Muscle layer of colon (tissue), 2 donors: ENCODE measurements at regions not wholly inside any gene's neighbourhood (a gene's known extent, or its start where the extent isn't known, plus 50 kb on each side); places are given as distances from the start of the nearest gene placed in this dataset.

Experiments used
- H3K27ac ChIP-seq: one replicate; pipeline ENCODE4 v1.7.0; 2013; ENCODE audit warnings: low read depth, mild to moderate bottlenecking, low read length, moderate library complexity
- H3K27me3 ChIP-seq, 2 donors: one replicate each; pipeline ENCODE4 v1.7.0; 2013; ENCODE audit warnings: low read length in 2 of 2, mild to moderate bottlenecking in 2 of 2; ENCODE audit not compliant: insufficient read depth in 2 of 2, control insufficient read depth in 1 of 2
- H3K36me3 ChIP-seq: one replicate; pipeline ENCODE4 v1.7.0; 2013; ENCODE audit warnings: mild to moderate bottlenecking, low read length; ENCODE audit not compliant: insufficient read depth
- H3K4me1 ChIP-seq: one replicate; pipeline ENCODE4 v1.7.0; 2013; ENCODE audit warnings: mild to moderate bottlenecking, low read length; ENCODE audit not compliant: insufficient read depth
- H3K4me3 ChIP-seq, 2 donors: one replicate each; pipeline ENCODE4 v1.7.0; 2013; ENCODE audit warnings: low read length in 2 of 2, low read depth in 1 of 2, mild to moderate bottlenecking in 1 of 2, moderate library complexity in 1 of 2
- H3K9ac ChIP-seq: one replicate; pipeline ENCODE4 v1.7.0; 2013; ENCODE audit warnings: low read length
- H3K9me3 ChIP-seq: one replicate; pipeline ENCODE4 v1.7.0; 2013; ENCODE audit warnings: mild to moderate bottlenecking, low read length
- donor health status: abdominal sarcoma.
- donor health status: Adenocarcinoma of cecum.

GRCh38 chr5:57753446-57753845 lies 270.8 kb upstream of the ACTBL2 start:
- Histone ChIP-seq H3K9me3 (no peaks in the 10 kb centered on the region), H3K4me3 (no peak overlapping the region), H3K27ac (no peak overlapping the region), H3K36me3 (no peaks in the 10 kb centered on the region), H3K4me1 (no peaks in the 10 kb centered on the region), H3K27me3 (no peaks in the 10 kb centered on the region), H3K9ac (no peak overlapping the region)

GRCh38 chr5:57751710-57752109 lies 269.1 kb upstream of the ACTBL2 start:
- Histone ChIP-seq H3K4me3 (no peak overlapping the region), H3K36me3 (no peaks in the 10 kb centered on the region), H3K9me3 (no peaks in the 10 kb centered on the region), H3K27me3 (no peaks in the 10 kb centered on the region), H3K9ac (no peak overlapping the region), H3K4me1 (no peaks in the 10 kb centered on the region), H3K27ac (no peak overlapping the region)

GRCh38 chr5:57750891-57751290 lies 268.3 kb upstream of the ACTBL2 start:
- Histone ChIP-seq H3K4me1 (no peaks in the 10 kb centered on the region), H3K4me3 (no peak overlapping the region), H3K27me3 (no peaks in the 10 kb centered on the region), H3K9me3 (no peaks in the 10 kb centered on the region), H3K9ac (no peak overlapping the region), H3K27ac (no peak overlapping the region), H3K36me3 (no peaks in the 10 kb centered on the region)

DNA sequence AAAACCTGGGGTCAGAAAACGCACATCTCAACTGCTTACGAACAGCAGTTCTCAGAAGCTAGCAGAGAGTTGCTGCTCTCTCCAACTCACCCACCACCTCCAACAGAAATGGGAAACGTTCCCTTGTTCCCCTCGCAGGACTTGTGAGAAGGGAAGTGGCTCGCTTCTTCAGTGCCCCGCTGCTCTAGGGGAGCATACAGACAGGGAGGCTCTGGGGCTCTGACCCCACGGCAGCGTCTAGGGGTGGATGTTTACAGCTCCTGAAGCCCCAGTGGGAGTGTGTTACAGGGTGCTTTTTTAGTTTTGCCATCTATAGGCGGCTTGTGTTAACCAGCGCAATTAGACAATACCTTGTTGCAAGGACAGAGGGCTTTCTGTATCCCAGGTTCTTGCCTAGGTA lies 267.7 kb upstream of the ACTBL2 start:
- Histone ChIP-seq H3K27ac (no peak overlapping the region), H3K36me3 (no peaks in the 10 kb centered on the region)

DNA sequence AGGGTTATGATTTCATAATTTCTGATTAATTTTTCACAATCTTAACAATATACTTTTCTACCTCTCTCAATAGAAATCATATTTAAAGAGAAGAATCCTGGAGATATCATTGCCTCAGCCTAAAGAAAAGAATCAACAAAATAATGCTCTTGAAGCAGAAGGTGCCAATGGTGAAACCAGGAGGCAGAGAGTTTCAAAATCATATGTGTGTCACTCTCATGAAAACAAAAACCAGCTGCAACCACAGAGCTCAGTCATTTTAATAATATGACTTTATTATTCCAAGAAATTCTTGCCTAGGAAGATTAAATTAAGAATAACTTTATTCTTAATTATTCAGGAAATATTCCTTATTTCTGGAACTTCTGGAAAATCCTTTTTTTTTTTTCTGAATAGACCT lies 266.8 kb upstream of the ACTBL2 start:
- Histone ChIP-seq H3K9ac (no peak overlapping the region), H3K4me1 (no peaks in the 10 kb centered on the region), H3K4me3 (no peak overlapping the region), H3K27ac (no peak overlapping the region), H3K27me3 (no peaks in the 10 kb centered on the region), H3K9me3 (no peaks in the 10 kb centered on the region), H3K36me3 (no peaks in the 10 kb centered on the region)

More for the DNA sequence above, 267.7 kb upstream of the ACTBL2 start:
- no peaks in the 10 kb centered on the region for H3K9me3 ChIP-seq
- no peak overlapping the region for H3K9ac ChIP-seq
- H3K27me3 ChIP-seq, result no peaks in the 10 kb centered on the region
- H3K4me1 ChIP-seq, result no peaks in the 10 kb centered on the region
- no peak overlapping the region for H3K4me3 ChIP-seq

GRCh38 chr5:57745700-57746651 lies 263.4 kb upstream of the ACTBL2 start:
- no peak overlapping the region for H3K4me3 ChIP-seq
- no peaks in the 10 kb centered on the region for H3K27me3 ChIP-seq
- H3K9ac ChIP-seq, result no peak overlapping the region
- H3K4me1 ChIP-seq, result no peaks in the 10 kb centered on the region
- no peaks in the 10 kb centered on the region for H3K36me3 ChIP-seq
- no peak overlapping the region for H3K27ac ChIP-seq
- no peaks in the 10 kb centered on the region for H3K9me3 ChIP-seq

GRCh38 chr5:57745029-57745428 lies 262.4 kb upstream of the ACTBL2 start:
- no peaks in the 10 kb centered on the region for H3K27me3 ChIP-seq
- no peak overlapping the region for H3K27ac ChIP-seq
- H3K9ac ChIP-seq, result no peak overlapping the region
- H3K9me3 ChIP-seq, result no peaks in the 10 kb centered on the region
- no peaks in the 10 kb centered on the region for H3K4me1 ChIP-seq
- no peak overlapping the region for H3K4me3 ChIP-seq
- no peaks in the 10 kb centered on the region for H3K36me3 ChIP-seq

GRCh38 chr5:57741336-57741735 lies 258.7 kb upstream of the ACTBL2 start:
- Histone ChIP-seq H3K27me3 (no peaks in the 10 kb centered on the region), H3K4me1 (no peaks in the 10 kb centered on the region), H3K9ac (no peak overlapping the region), H3K9me3 (no peaks in the 10 kb centered on the region), H3K36me3 (no peaks in the 10 kb centered on the region), H3K27ac (no peak overlapping the region), H3K4me3 (no peak overlapping the region)

GRCh38 chr5:57738787-57739186 lies 256.2 kb upstream of the ACTBL2 start:
- Histone ChIP-seq H3K36me3 (no peaks in the 10 kb centered on the region), H3K4me3 (no peak overlapping the region), H3K27me3 (no peaks in the 10 kb centered on the region), H3K9ac (no peak overlapping the region), H3K27ac (no peak overlapping the region), H3K4me1 (no peaks in the 10 kb centered on the region), H3K9me3 (no peaks in the 10 kb centered on the region)

DNA sequence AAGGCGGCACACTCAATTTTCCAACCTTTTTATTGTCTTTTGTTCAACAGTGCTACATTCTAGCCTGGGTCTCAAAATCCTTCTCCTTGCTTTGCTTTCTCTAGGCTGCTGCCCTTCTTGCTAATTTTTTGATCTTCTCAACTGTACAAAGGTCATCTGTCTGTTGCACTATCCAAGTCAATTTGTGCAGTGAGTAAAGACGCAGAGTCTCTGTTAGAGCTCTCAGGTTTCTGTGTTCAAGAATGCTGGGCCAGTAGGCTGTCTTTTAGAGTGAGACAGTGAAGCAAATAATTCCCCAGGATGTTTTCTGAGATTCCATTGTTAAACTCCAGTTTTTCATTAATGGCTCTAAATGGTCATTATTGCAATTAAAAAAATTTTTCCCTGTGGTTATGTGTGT lies 255.7 kb upstream of the ACTBL2 start:
- no peak overlapping the region for H3K4me3 ChIP-seq
- no peak overlapping the region for H3K9ac ChIP-seq
- no peaks in the 10 kb centered on the region for H3K36me3 ChIP-seq
- H3K9me3 ChIP-seq, result no peaks in the 10 kb centered on the region
- no peak overlapping the region for H3K27ac ChIP-seq
- no peaks in the 10 kb centered on the region for H3K27me3 ChIP-seq
- no peaks in the 10 kb centered on the region for H3K4me1 ChIP-seq

DNA sequence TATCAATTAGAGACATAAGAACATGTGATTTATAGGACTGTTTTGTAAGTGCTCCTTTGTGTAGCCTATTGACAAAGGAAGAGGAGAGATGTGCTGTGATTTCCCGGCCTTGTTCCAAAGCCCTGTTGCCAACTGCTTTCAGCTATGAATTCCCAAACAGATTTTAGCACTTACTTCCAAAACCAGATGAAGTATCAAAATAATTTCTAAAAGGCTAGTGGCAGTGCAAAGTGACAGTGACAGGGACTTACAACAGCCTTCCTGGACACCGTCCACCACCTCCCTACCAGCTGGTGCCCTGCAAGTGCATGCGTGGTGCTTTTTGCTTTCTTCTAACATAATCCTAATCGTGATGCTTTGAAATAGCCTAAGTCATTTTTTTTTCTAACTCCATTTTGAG lies 254.1 kb upstream of the ACTBL2 start:
- H3K4me1 ChIP-seq, result no peaks in the 10 kb centered on the region
- no peaks in the 10 kb centered on the region for H3K27me3 ChIP-seq
- no peak overlapping the region for H3K27ac ChIP-seq
- no peaks in the 10 kb centered on the region for H3K36me3 ChIP-seq
- H3K9ac ChIP-seq, result no peak overlapping the region
- H3K9me3 ChIP-seq, result no peaks in the 10 kb centered on the region
- H3K4me3 ChIP-seq, result no peak overlapping the region
